MG63 (cell line): ENCODE measurements at regions not wholly inside any gene's neighbourhood (a gene's known extent, or its start where the extent isn't known, plus 50 kb on each side); places are given as distances from the start of the nearest gene placed in this dataset.
A peak's percentile ranks its signal among the peaks of the same experiment; 100 is the strongest.

Source experiments
- DNase-seq: peaks from one replicate; pipeline ENCODE4 v3.0.0-alpha.2; 2020
- H3K27me3 ChIP-seq: fragments of 250-450 bp; sonication (Bioruptor Pico); 2 replicates; pipeline ENCODE4 v1.5.1; 2020; ENCODE audit warnings: mild to moderate bottlenecking, moderate library complexity
- H3K36me3 ChIP-seq: fragments of 250-450 bp; sonication (Bioruptor Pico); 2 replicates; pipeline ENCODE4 v1.5.1; 2020; ENCODE audit warnings: mild to moderate bottlenecking, moderate library complexity
- H3K4me3 ChIP-seq: fragments of 250-450 bp; sonication (Bioruptor Pico); 2 replicates; pipeline ENCODE4 v1.5.1; 2020; ENCODE audit warnings: mild to moderate bottlenecking, moderate library complexity
- H3K9me3 ChIP-seq: fragments of 250-450 bp; sonication (Bioruptor Pico); 2 replicates; pipeline ENCODE4 v1.5.1; 2020; ENCODE audit warnings: mild to moderate bottlenecking, moderate library complexity

DNA sequence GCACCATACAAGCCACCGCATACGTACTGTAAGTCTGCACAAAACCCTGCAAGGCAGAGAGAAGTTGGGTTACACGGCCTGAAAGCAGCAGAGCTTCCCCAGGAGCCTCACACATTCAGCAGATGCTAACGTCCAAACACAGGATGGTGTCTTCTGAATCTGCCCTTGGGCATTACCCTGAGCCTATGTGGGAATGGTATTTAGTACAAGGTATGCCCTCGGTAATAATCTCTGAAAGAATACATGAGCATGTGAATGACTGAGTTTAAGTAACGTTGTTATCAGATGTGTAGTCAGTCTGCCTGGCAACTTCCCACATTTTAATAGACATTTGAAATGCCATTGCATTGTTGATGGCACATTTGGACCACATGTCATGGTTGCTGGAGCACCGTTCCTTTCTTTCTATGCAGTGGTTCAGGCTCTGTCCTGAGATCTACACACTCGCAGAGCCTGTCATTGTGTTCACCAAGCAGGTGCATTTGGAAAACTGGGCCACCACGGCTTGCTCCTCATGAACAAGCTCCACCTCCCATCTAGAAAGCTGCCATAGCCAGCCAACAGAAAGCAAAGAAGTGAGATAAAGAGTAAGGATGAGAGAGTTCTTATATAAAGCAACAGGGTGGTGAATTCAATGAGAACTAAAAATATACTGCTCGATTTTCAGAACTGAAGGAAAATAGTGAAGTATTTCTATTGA, 136.5 kb upstream of the GGTLC1 start:
- DNase-seq = no peak
- H3K4me3 ChIP-seq = no peak overlapping the region
- H3K27me3 ChIP-seq = no peaks in the 10 kb centered on the region
- H3K36me3 ChIP-seq = no peaks in the 10 kb centered on the region
- H3K9me3 ChIP-seq = no peaks in the 10 kb centered on the region

DNA sequence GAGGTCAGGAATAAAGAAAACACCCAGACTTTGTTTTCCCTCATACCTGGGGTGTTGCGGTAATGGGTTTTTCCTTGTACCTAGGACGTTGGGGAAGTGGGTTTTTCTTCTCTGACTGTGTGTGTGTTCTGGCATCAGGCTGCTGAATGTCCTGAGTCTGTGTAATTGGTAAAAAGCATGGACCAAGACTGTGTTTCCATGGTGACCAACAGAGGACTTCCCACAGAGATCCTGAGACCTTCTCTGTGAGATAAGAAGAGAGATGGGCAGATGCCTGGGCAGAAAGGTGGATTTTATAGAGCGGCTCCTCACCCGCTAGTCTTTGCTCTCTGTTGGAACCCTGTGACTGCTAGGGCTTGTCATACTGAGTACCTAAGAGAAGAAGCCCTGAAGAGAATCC, 135.4 kb upstream of the GGTLC1 start:
- DNase-seq = no peak
- Histone ChIP-seq H3K9me3 (no peaks in the 10 kb centered on the region), H3K27me3 (no peaks in the 10 kb centered on the region), H3K36me3 (no peaks in the 10 kb centered on the region), H3K4me3 (no peak overlapping the region)

- Histone ChIP-seq H3K9me3 (no peaks in the 10 kb centered on the region), H3K4me3 (no peak overlapping the region), H3K27me3 (no peaks in the 10 kb centered on the region), H3K36me3 (no peaks in the 10 kb centered on the region)
- DNase-seq = peak; percentile 75
Measured at GRCh38 chr20:24118441-24119175, 130.0 kb upstream of the GGTLC1 start.

- Histone ChIP-seq H3K4me3 (no peak overlapping the region), H3K36me3 (no peaks in the 10 kb centered on the region), H3K9me3 (no peaks in the 10 kb centered on the region), H3K27me3 (no peaks in the 10 kb centered on the region)
- no peak for DNase-seq
Measured at GRCh38 chr20:24118034-24118433, 129.5 kb upstream of the GGTLC1 start.

- Histone ChIP-seq H3K4me3 (no peak overlapping the region), H3K9me3 (no peaks in the 10 kb centered on the region), H3K36me3 (no peaks in the 10 kb centered on the region), H3K27me3 (no peaks in the 10 kb centered on the region)
- no peak for DNase-seq
Measured at GRCh38 chr20:24117383-24117782, 128.8 kb upstream of the GGTLC1 start.

GRCh38 chr20:24116611-24117010, 128.0 kb upstream of the GGTLC1 start:
- no peaks in the 10 kb centered on the region for H3K36me3 ChIP-seq
- no peak overlapping the region for H3K4me3 ChIP-seq
- no peaks in the 10 kb centered on the region for H3K27me3 ChIP-seq
- H3K9me3 ChIP-seq = no peaks in the 10 kb centered on the region
- no peak for DNase-seq

- DNase-seq = no peak
- H3K27me3 ChIP-seq = no peaks in the 10 kb centered on the region
- H3K36me3 ChIP-seq = no peaks in the 10 kb centered on the region
- H3K9me3 ChIP-seq = no peaks in the 10 kb centered on the region
- no peak overlapping the region for H3K4me3 ChIP-seq
Measured at GRCh38 chr20:24112360-24112759, 123.8 kb upstream of the GGTLC1 start.

DNA sequence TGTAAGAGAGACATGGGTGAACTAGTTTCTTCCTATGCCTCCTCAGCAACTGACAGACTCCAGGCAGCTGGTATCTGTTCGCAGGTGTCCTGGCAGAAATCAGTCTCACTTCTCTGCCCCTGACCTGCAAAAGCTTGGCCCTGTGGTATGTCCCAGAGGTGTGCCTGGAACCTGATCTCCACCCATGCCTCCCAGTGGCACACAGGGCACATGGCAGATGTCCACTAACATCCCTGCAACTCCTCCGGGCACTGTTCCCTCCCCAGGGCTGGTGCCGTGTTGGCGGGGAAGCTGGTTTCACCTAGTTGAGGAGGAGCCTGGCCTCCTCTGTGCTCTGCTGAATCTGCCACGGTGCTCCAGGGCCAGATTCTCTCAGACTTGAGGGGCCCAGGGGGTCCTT, 123.3 kb upstream of the GGTLC1 start:
- no peak overlapping the region for H3K4me3 ChIP-seq
- no peaks in the 10 kb centered on the region for H3K36me3 ChIP-seq
- no peaks in the 10 kb centered on the region for H3K9me3 ChIP-seq
- H3K27me3 ChIP-seq = no peaks in the 10 kb centered on the region
- DNase-seq = no peak

DNA sequence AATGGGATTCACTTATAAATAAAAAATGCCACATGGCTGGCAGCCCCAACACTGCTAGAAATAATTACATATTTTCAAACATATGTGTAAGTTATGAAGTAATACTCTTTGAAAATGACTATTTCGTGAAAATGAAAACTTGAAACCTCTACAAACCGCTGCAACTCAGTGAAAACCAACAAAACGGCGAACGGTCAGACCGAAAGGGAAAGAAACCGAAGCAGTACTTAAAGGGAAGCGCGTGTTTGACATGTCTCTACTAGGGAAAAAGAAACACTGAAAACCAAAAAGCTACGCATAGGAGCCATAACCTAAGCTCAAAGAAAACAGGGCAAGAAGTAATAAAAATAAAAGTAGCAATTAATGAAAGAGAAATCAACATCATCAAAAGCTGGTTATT, 121.0 kb upstream of the GGTLC1 start:
- Histone ChIP-seq H3K36me3 (no peaks in the 10 kb centered on the region), H3K4me3 (peak overlapping the region; percentile 25), H3K9me3 (no peaks in the 10 kb centered on the region), H3K27me3 (no peaks in the 10 kb centered on the region)
- DNase-seq = no peak

DNA sequence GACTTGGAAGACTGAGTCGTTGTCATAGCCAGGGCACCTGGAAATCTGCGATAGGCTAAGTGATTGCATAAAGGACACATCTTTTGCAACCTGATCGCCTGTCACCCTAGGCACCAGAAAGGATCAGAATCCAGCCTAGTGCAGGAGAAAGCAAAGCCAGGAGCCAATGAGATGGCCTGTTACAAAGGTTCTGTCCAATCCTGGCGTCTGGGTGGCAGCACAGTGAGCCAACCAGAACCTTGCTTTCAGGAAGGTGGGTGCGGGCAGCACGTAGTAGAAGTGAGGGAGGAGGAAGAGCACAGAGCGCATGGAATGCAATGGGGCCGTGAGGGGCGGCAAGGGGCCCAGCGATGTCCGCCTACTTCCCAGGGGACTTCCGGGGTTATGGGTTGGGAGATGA, 120.4 kb upstream of the GGTLC1 start:
- no peaks in the 10 kb centered on the region for H3K9me3 ChIP-seq
- peak; percentile 63 for DNase-seq
- H3K36me3 ChIP-seq = no peaks in the 10 kb centered on the region
- no peaks in the 10 kb centered on the region for H3K27me3 ChIP-seq
- H3K4me3 ChIP-seq = peak overlapping the region; percentile 25

- DNase-seq = no peak
- Histone ChIP-seq H3K27me3 (no peaks in the 10 kb centered on the region), H3K9me3 (no peaks in the 10 kb centered on the region), H3K4me3 (no peak overlapping the region), H3K36me3 (no peaks in the 10 kb centered on the region)
Measured at GRCh38 chr20:24108581-24108980, 120.0 kb upstream of the GGTLC1 start.

- no peaks in the 10 kb centered on the region for H3K27me3 ChIP-seq
- no peaks in the 10 kb centered on the region for H3K36me3 ChIP-seq
- DNase-seq = no peak
- H3K9me3 ChIP-seq = no peaks in the 10 kb centered on the region
- no peak overlapping the region for H3K4me3 ChIP-seq
Measured at GRCh38 chr20:24106801-24107445, 118.3 kb upstream of the GGTLC1 start.

DNA sequence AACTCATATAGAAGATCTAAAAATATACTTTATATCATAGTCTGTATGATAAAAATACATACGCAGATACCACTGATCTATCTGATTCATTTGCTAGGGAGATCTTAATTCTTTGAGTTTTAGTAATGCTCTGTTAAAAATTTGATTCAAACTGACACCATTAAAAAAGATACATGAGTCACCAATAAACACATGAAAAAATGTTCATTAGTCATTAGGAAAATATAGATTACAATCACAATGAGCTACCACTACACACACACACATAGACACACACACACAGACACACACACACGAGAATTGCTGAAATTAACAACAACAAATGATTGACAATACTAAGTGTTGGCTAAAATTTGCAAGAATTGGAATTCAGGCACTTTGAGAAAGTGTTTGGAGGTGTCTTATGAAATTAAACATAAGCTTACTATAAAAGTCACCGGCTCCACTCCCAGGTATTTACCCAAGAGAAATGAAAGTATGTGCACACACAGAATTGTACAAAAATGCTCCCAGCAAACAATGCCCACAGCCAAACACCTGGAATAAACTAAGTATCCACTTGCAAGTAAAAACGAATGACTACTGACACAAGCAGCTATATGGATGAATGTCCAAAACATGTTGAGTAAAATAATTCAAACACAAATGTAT, 117.7 kb upstream of the GGTLC1 start:
- H3K27me3 ChIP-seq = no peaks in the 10 kb centered on the region
- H3K36me3 ChIP-seq = no peaks in the 10 kb centered on the region
- H3K9me3 ChIP-seq = no peaks in the 10 kb centered on the region
- H3K4me3 ChIP-seq = no peak overlapping the region
- DNase-seq = no peak

- Histone ChIP-seq H3K27me3 (no peaks in the 10 kb centered on the region), H3K9me3 (no peaks in the 10 kb centered on the region), H3K4me3 (no peak overlapping the region), H3K36me3 (no peaks in the 10 kb centered on the region)
- DNase-seq = no peak
Measured at GRCh38 chr20:24102749-24103333, 114.3 kb upstream of the GGTLC1 start.

DNA sequence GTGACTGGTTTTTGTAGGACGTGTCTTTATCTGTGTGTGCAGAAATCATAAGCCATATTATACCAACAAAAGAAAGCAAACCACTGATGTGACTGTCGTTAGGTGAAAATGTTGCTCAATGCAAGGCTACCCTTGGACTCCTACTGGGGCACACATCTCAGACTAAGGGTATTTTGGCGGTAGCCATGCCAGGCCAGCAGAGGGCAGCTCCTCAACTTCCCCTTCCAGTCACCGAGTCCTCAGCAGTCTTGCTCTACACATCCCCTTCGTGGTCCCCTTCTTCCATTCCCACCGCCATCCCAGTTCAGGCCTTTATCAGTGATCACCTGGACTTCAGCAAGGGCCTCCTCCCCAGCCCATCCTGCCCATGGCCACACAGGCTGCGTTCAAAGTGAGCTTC, 113.7 kb upstream of the GGTLC1 start:
- H3K36me3 ChIP-seq = no peaks in the 10 kb centered on the region
- H3K27me3 ChIP-seq = no peaks in the 10 kb centered on the region
- DNase-seq = no peak

GRCh38 chr20:24100370-24101011, 111.9 kb upstream of the GGTLC1 start:
- no peaks in the 10 kb centered on the region for H3K9me3 ChIP-seq
- H3K27me3 ChIP-seq = no peaks in the 10 kb centered on the region
- H3K4me3 ChIP-seq = no peak overlapping the region
- DNase-seq = peak; percentile 30
- H3K36me3 ChIP-seq = no peaks in the 10 kb centered on the region

More for the DNA sequence above, 113.7 kb upstream of the GGTLC1 start:
- H3K4me3 ChIP-seq = no peak overlapping the region
- H3K9me3 ChIP-seq = no peaks in the 10 kb centered on the region
